M059J (cell line): ENCODE measurements at regions not wholly inside any gene's neighbourhood (a gene's known extent, or its start where the extent isn't known, plus 50 kb on each side); places are given as distances from the start of the nearest gene placed in this dataset.
"Not testable (repeated sequence)": the region's sequence is repeated elsewhere in the genome, so short reads cannot be mapped to it uniquely, and the experiment has no call there.

Source experiments
- DNase-seq: peaks from one replicate; pipeline ENCODE4 v3.0.0-alpha.2; 2012; ENCODE audit warnings: low read depth

DNA sequence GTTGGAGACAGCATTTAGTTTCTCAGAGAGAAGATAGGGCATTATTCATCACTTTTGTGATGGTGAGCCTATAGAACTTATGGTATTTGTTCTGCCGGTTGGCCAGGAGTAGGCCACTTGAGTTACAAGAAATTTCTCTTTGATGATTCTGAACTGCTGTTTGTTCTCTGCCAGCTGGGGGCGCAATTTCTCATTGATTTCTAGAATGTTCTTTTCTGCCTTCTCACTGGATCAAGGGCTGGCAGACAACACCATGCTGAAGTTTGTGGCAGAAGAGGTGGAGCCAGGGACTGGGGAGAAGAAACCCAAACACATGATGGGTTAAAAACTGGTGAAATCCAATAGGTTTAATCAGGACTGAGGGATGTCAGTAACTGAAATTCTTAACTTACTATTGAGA lies 360.6 kb downstream of the FAM72C start:
- no peak for DNase-seq

DNA sequence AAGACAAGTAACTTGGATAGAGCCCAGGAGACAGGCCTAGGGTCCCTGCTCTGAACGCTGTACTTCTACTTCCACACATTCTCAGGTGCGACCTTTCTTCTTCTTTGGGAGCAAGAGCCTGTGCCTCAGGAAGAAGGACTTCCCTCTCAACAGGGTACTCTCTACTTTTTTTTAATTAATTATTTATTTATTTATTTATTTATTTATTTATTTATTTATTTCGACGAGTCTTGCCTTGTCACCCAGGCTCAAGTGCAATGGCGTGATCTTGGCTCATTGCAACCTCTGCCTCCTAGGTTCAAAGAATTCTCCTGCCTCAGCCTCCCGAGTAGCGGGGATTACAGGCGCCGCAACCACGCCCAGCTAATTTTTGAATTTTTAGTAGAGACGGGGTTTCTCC lies 361.6 kb downstream of the FAM72C start:
- no peak for DNase-seq

DNA sequence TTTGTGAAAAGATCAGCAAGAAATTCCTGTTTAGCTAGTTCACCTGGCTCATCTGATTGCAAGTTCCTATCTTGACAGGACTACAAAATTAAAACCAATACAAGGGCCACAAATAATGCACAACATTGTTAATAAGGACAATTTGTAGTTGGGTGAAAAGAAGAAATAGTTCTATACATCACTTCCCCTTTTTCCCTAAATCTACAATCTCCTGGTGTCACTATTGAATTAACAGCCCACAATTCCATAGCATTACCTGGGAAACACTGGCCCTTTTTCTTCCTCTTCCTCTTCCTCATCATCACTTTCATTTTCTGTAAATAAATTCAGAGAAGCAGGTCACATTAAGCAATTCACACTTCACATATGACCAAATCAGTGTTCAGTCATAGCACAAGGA lies 366.9 kb downstream of the FAM72C start:
- DNase-seq: no peak

DNA sequence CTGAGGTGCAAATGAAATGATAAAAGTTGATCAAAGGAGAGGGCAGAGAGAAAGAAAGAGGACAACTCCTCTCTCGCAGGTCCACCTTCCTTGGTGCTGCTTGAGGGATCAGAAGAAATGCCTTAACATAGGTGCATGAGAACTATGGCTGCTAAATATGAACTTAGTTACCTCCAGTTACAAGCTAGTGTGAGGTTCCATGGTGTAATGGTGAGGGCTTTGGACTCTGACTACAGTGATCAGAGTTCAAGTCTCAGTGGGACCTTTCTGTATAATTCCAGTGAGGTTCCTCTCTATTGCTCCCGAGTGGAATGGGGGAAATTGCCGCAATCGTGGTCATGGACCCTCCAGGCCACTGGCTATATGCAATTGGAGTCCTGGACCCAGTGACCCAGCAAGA lies 387.3 kb downstream of the FAM72C start:
- DNase-seq: no peak

GRCh38 chr1:143574891-143575520 lies 396.8 kb downstream of the FAM72C start:
- DNase-seq: no peak

- not testable (repeated sequence) for DNase-seq
Measured at GRCh38 chr1:143572661-143573060, 399.1 kb downstream of the FAM72C start.

- not testable (repeated sequence) for DNase-seq
Measured at GRCh38 chr1:143563761-143564160, 408.0 kb downstream of the FAM72C start.

DNA sequence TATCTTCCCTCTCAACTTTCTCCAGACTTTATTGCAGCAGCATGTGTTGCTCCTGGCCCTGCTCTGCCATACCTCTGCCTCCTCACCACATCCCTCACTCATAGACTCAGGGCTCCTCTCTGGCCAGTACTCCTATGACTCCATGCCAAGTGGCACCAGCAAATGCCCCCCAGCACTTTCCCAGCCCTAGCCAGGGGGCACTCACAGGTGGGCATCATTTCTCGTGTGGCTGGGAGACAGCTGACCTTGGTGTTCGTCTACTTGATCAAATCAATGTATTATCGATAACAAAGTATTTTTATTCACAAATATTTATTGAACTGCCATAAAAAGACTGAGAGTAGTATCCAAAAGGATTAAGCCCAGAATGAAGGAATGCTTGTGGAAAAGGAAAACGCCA lies 418.2 kb downstream of the FAM72C start:
- DNase-seq: no peak

DNA sequence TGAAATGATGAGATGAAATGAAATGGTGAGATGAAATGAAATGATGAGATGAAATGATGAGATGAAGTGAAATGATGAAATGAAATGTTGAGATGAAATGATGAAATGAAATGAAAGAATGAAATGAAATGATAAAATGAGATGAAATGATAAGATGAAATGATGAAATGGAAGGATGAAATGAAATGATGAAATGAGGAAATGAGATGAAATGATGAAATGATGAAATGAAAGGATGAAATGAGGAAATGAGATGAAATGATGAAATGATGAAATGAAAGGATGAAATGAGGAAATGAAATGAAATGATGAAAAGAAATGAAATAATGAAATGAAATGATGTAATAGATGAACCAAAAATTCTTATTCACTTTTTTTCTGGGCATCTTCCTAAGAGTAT lies 467.1 kb downstream of the FAM72C start:
- not testable (repeated sequence) for DNase-seq

DNA sequence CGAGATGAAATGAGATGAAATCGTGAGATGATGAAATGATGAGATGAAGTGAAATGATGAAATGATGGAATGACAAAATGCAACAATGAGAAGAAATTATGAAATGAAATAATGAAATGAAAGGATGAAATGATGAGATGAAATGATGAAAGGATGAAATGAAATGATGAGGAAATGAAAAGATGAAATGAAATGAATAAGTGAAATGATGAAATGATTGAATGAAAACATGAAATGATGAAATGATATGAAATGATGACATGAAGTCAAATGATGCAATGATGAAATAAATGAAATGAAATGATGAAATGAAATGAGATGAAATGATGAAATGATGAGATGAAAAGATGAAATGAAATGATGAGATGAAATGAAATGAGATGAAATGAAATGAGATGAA lies 467.7 kb downstream of the FAM72C start:
- DNase-seq: not testable (repeated sequence)

GRCh38 chr1:143503048-143503447 lies 468.7 kb downstream of the FAM72C start:
- not testable (repeated sequence) for DNase-seq

GRCh38 chr1:143502038-143502437 lies 469.7 kb downstream of the FAM72C start:
- DNase-seq: not testable (repeated sequence)

DNA sequence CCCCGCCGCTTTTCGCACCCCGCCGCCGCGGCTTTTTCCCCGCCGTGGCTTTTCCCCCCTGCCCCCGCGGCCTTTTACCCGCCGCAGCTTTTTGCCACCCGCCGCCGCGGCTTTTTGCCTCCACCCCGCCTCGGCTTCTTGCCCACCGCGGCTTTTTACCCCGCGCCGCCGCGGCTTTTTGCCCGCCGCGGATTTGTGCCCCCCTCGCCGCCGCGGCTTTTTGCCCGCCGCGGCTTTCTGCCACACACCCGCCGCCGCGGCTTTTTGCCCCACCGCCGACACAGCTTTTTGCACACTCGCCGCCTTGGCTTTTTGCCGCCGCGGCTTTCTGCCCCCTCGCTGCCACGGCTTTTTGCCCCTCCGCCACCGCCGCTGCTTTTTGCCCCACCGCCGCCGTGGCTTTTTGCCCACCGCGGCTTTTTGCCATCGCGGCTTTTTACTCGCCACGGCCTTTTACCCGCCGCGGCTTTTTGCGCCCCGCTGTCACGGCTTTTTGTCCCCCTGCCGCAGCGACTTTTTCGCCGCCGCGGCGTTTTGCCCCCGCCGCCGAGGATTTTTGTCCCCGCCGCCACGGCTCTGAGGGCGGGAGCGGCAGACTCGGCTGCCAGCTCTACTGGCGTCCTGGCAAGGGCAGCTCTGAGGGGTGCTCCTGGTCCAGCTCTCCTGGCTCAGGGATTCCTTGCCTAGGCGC lies 473.6 kb downstream of the FAM72C start:
- not testable (repeated sequence) for DNase-seq

DNA sequence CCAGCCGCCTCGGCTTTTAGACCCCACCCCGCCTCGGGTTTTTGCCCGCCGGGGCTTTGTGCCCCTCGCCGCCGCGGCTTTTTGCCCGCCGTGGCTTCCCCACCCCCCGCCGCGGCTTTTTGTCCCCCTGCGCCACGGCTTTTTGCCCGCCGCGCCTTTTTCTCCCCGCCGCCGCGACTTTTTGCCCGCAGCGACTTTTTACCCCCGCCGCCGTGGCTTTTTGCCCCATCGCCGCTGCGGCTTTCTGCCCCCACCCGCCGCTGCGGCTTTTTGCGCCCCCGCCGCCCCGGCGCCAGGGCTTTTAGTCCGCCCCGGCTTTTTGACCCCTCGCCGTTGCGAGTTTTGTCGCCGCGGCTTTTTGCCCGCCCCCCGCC lies 474.4 kb downstream of the FAM72C start:
- DNase-seq: no peak

GRCh38 chr1:143496526-143497373 lies 475.0 kb downstream of the FAM72C start:
- DNase-seq: not testable (repeated sequence)
